ENCODE measurements at regions not wholly inside any gene's neighbourhood (a gene's known extent, or its start where the extent isn't known, plus 50 kb on each side); places are given as distances from the start of the nearest gene placed in this dataset.

DNA sequence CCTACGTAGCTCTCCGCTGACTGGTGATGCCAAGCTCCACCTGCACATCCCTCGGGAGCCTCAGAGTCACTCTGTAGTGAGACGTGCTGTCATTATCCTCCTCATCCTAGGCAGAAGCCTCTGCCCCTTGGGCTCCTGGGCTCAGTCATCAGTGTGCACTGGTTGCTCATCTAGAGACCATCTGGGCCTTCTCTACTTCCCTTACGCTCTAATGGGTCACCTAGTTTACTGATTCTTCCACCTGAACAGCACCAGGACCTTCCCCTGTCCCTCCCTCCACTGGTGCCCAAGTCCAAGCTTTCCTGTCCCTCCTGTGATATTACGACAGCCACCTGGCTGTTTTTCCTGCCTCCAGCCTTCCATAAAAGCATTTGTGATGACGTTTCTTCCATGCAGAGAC, 136.1 kb upstream of the ERRFI1 start:
- TF ChIP-seq GABPA (IDR thresholded peaks at IDR 0.05; ENCODE audit: low read depth) = no peak
- TF ChIP-seq, protein P1, sequence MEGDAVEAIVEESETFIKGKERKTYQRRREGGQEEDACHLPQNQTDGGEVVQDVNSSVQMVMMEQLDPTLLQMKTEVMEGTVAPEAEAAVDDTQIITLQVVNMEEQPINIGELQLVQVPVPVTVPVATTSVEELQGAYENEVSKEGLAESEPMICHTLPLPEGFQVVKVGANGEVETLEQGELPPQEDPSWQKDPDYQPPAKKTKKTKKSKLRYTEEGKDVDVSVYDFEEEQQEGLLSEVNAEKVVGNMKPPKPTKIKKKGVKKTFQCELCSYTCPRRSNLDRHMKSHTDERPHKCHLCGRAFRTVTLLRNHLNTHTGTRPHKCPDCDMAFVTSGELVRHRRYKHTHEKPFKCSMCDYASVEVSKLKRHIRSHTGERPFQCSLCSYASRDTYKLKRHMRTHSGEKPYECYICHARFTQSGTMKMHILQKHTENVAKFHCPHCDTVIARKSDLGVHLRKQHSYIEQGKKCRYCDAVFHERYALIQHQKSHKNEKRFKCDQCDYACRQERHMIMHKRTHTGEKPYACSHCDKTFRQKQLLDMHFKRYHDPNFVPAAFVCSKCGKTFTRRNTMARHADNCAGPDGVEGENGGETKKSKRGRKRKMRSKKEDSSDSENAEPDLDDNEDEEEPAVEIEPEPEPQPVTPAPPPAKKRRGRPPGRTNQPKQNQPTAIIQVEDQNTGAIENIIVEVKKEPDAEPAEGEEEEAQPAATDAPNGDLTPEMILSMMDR (IDR thresholded peaks at IDR 0.05; ENCODE audit: insufficient read depth, low read length) = no peak
- TF ChIP-seq REST (IDR thresholded peaks at IDR 0.05; ENCODE audit: insufficient replicate concordance, low read depth) = no peak
- no peak for TF ChIP-seq POLR2AphosphoS5 (IDR thresholded peaks at IDR 0.05; ENCODE audit: low read depth)
- no peak for TF ChIP-seq SPI1 (IDR thresholded peaks at IDR 0.05; ENCODE audit: borderline replicate concordance, low read depth)
- no peaks in the 10 kb centered on the region for H3K27me3 ChIP-seq (ENCODE audit: insufficient read depth, poor library complexity, severe bottlenecking)
- no peak for DNase-seq (ENCODE audit: low read depth in 1 of 2, low spot score in 1 of 2)
- H3K27ac ChIP-seq (replicated peaks) = no peak overlapping the region
- H3K4me3 ChIP-seq (replicated peaks; ENCODE audit: insufficient read depth, low read length) = no peak overlapping the region

DNA sequence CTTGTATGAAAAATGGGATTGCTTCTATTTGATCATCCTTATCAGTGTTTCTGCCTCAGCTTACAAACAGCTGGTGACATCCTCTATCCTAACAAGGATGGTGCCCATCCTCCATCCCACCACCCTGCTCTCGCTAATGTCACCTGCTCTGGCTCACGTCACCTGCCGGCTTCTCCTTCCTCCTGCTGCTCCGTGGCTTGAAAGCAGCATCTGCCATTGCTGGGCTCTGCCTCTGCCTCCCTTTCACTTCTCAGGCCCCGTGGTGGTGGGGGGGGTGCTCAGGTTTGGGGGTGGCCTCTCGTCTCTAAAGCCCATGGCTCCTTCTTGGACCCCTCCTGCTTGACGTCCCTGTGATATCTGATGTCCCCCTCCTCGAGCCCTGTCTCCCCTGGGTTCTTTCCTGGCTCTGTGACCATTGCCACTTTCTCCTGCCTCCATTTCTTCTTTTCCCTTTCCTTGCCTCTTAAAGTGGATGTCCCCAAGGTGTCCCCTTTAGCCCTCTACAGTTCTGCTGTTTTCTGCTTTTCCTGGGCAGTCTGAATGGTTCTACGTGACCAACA, 135.5 kb upstream of the ERRFI1 start:
- no peak for TF ChIP-seq GABPA (IDR thresholded peaks at IDR 0.05; ENCODE audit: low read depth)
- no peak for TF ChIP-seq SPI1 (IDR thresholded peaks at IDR 0.05; ENCODE audit: borderline replicate concordance, low read depth)
- TF ChIP-seq POLR2AphosphoS5 (IDR thresholded peaks at IDR 0.05; ENCODE audit: low read depth) = no peak
- TF ChIP-seq, protein P1 (IDR thresholded peaks at IDR 0.05; ENCODE audit: insufficient read depth, low read length) = no peak
- TF ChIP-seq REST (IDR thresholded peaks at IDR 0.05; ENCODE audit: insufficient replicate concordance, low read depth) = no peak

DNA sequence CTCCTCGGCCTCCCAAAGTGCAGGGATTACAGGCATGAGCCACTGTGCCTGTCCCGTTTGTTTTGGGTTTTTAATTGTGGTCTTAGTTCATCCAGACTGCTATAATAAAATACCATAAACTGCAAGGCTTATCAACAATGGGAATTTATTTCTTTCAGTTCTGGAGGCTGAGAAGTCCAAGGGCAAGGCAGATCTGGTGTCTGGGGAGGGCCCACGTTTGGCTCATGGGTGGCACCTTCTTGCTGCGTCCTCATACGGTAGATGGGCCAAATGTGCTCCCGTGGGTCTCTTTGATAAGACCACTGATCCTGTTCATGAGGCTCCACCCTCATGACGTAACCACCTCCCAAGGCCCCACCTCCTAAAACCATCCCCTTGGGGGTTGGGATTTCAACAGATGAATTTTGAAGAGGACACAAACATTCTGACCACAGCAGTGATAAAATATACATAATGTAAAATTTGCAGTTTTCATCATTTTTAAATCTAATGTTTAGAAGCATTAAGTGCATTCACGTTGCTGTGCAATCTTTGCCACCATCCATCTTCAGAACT, 133.4 kb upstream of the ERRFI1 start:
- DNase-seq (ENCODE audit: low read depth in 1 of 2, low spot score in 1 of 2) = no peak
- no peak overlapping the region for H3K27ac ChIP-seq (replicated peaks)
- TF ChIP-seq, protein P1 (IDR thresholded peaks at IDR 0.05; ENCODE audit: insufficient read depth, low read length) = no peak
- TF ChIP-seq SPI1 (IDR thresholded peaks at IDR 0.05; ENCODE audit: borderline replicate concordance, low read depth) (no peak), GABPA (IDR thresholded peaks at IDR 0.05; ENCODE audit: low read depth) (no peak), REST (IDR thresholded peaks at IDR 0.05; ENCODE audit: insufficient replicate concordance, low read depth) (no peak), POLR2AphosphoS5 (IDR thresholded peaks at IDR 0.05; ENCODE audit: low read depth) (no peak)

More for the DNA sequence above, 135.5 kb upstream of the ERRFI1 start:
- Histone ChIP-seq H3K4me3 (replicated peaks; ENCODE audit: insufficient read depth, low read length) (no peak overlapping the region), H3K27me3 (ENCODE audit: insufficient read depth, poor library complexity, severe bottlenecking) (no peaks in the 10 kb centered on the region), H3K27ac (replicated peaks) (no peak overlapping the region)
- DNase-seq (ENCODE audit: low read depth in 1 of 2, low spot score in 1 of 2) = no peak

More for the DNA sequence above, 133.4 kb upstream of the ERRFI1 start:
- no peak overlapping the region for H3K4me3 ChIP-seq (replicated peaks; ENCODE audit: insufficient read depth, low read length)
- H3K27me3 ChIP-seq (ENCODE audit: insufficient read depth, poor library complexity, severe bottlenecking) = no peaks in the 10 kb centered on the region
